K562 (cell line): ENCODE measurements at regions not wholly inside any gene's neighbourhood (a gene's known extent, or its start where the extent isn't known, plus 50 kb on each side); places are given as distances from the start of the nearest gene placed in this dataset.

Source experiments
- ATAC-seq: fragments of 200-7000 bp; cut with Tn5 transposase; 3 replicates; pipeline ENCODE4 v1.9.1; 2020; ENCODE audit warnings: moderate library complexity
- BruUV-seq: library from RNA; stranded (reverse); fragments of 400-500 nt; replicated peaks from 2 replicates; lab custom pipeline; 2021; lab: Mats Ljungman, UMichigan
- CTCF ChIA-PET: fragments of 300-600 bp; formaldehyde crosslinking; extraction: SDS; loops from one replicate; lab custom pipeline; 2021; ENCODE audit warnings: low intra/inter-chr PET ratio; lab: Yijun Ruan, JAX
- POLR2A ChIA-PET: fragments of 300-600, 350-650 bp; sonication (Branson Sonifier 250); formaldehyde crosslinking; extraction: SDS; loops from one replicate; lab custom pipeline; 2021; ENCODE audit warnings: antibody characterized with exemption, inconsistent platforms; lab: Yijun Ruan, JAX
- DNase-seq, 4 experiments: peaks; one replicate each; pipeline versions ENCODE4 v3.0.0 to v3.0.0-alpha.2; 2011 to 2018; ENCODE audit warnings: low spot score in 3 of 4, mixed read lengths in 3 of 4; ENCODE audit errors: extremely low read depth in 1 of 4
- FAIRE-seq: peaks from 2 replicates; lab custom pipeline; 2011; peaks lifted over from hg19 to GRCh38; lab: Jason Lieb, UNC
- H2AFZ ChIP-seq: 2 replicates; pipeline ENCODE4 v1.6.0; 2011; ENCODE audit warnings: low read depth, low read length, control low read depth, inconsistent platforms
- H3K27ac ChIP-seq: fragments of 200-600 bp; 3 replicates; pipeline ENCODE4 v1.8.0; 2011; ENCODE audit warnings: low read depth, mild to moderate bottlenecking, control low read depth, inconsistent platforms, low read length, moderate library complexity, mixed read lengths; ENCODE audit errors: extremely low read depth
- H3K27me3 ChIP-seq, 2 experiments: fragments of 300-600 bp in 1 of 2; 2 replicates in 1 of 2; 3 replicates in 1 of 2; pipeline versions ENCODE4 v1.6.0 to v1.8.0; 2011; ENCODE audit warnings: inconsistent platforms in 2 of 2, low read length in 2 of 2, mild to moderate bottlenecking in 1 of 2, mixed read lengths in 1 of 2, moderate library complexity in 1 of 2; ENCODE audit not compliant: control insufficient read depth in 2 of 2, insufficient read depth in 2 of 2
- H3K36me3 ChIP-seq: fragments of 300-600 bp; 3 replicates; pipeline ENCODE4 v1.8.0; 2011; ENCODE audit warnings: mild to moderate bottlenecking, low read length, inconsistent platforms; ENCODE audit not compliant: control insufficient read depth, insufficient read depth
- H3K4me1 ChIP-seq, 2 experiments: fragments of 200-600 bp in 1 of 2; replicated peaks in 1 of 2; 2 replicates in 1 of 2; 3 replicates in 1 of 2; pipeline versions ENCODE4 v1.5.1 to v1.8.0; 2011; ENCODE audit warnings: inconsistent platforms in 2 of 2, low read length in 2 of 2, mild to moderate bottlenecking in 1 of 2, mixed read lengths in 1 of 2, moderate library complexity in 1 of 2; ENCODE audit not compliant: control insufficient read depth in 2 of 2, insufficient read depth in 2 of 2
- H3K4me2 ChIP-seq: 2 replicates; pipeline ENCODE4 v1.6.1; 2011; ENCODE audit warnings: low read length, control low read depth, inconsistent platforms, mixed read lengths; ENCODE audit not compliant: insufficient read depth
- H3K4me3 ChIP-seq: fragments of 200-600 bp; sonication (generic), shearing (Covaris generic); 2 replicates; pipeline ENCODE4 v1.5.1; 2016; ENCODE audit warnings: control low read depth, inconsistent platforms
- H3K79me2 ChIP-seq: fragments of 200-600 bp; 3 replicates; pipeline ENCODE4 v1.8.0; 2011; ENCODE audit warnings: low read length, inconsistent platforms; ENCODE audit not compliant: control insufficient read depth, insufficient read depth
- H3K9ac ChIP-seq, 2 experiments: 2 replicates each; pipeline versions ENCODE4 v1.6.0 to v1.6.1; 2011; ENCODE audit warnings: low read depth in 2 of 2, low read length in 2 of 2, control low read depth in 1 of 2, inconsistent platforms in 1 of 2, mild to moderate bottlenecking in 1 of 2, mixed read lengths in 1 of 2; ENCODE audit not compliant: insufficient read depth in 1 of 2
- H3K9me1 ChIP-seq: one replicate; pipeline ENCODE4 v1.6.0; 2011; ENCODE audit warnings: inconsistent platforms, mild to moderate bottlenecking, low read length, moderate library complexity; ENCODE audit not compliant: control insufficient read depth, insufficient read depth
- H3K9me3 ChIP-seq: replicated peaks from 2 replicates; pipeline ENCODE4 v1.5.1; 2011; ENCODE audit warnings: low read depth, low read length, inconsistent platforms; ENCODE audit not compliant: control insufficient read depth, insufficient read depth
- H4K20me1 ChIP-seq: replicated peaks from 2 replicates; pipeline ENCODE4 v1.6.1; 2011; ENCODE audit warnings: low read length, inconsistent platforms, mixed read lengths; ENCODE audit not compliant: control insufficient read depth, insufficient read depth
- CBX3 ChIP-seq, 2 experiments: IDR thresholded peaks; 1 replicate in 1 of 2; 2 replicates in 1 of 2; pipeline ENCODE4 v1.6.1; 2012; ENCODE audit warnings: inconsistent platforms in 2 of 2, low read length in 2 of 2, borderline replicate concordance in 1 of 2, control low read depth in 1 of 2
- FOXK1 ChIP-seq: sonication (generic); formaldehyde crosslinking; IDR thresholded peaks from 2 replicates; pipeline ENCODE4 v1.8.0; 2022; ENCODE audit warnings: missing genetic modification reagents, mild to moderate bottlenecking, borderline replicate concordance
- HDAC2 ChIP-seq: fragments of 450-650 bp; IDR thresholded peaks from 2 replicates; pipeline ENCODE4 v1.6.1; 2016; ENCODE audit warnings: mild to moderate bottlenecking
- HEY1 ChIP-seq: fragments of 250-450 bp; sonication (Bioruptor Pico); IDR thresholded peaks from 2 replicates; pipeline ENCODE4 v1.5.0; 2020; ENCODE audit warnings: mild to moderate bottlenecking, moderate library complexity, borderline replicate concordance
- HIVEP1 ChIP-seq: fragments of 250-450 bp; sonication (Bioruptor Pico); IDR thresholded peaks from 2 replicates; pipeline ENCODE4 v1.4.0; 2020; ENCODE audit warnings: mild to moderate bottlenecking
- NCOA6 ChIP-seq: fragments of 450-650 bp; IDR thresholded peaks from 2 replicates; pipeline ENCODE4 v1.6.1; 2017; ENCODE audit warnings: mild to moderate bottlenecking
- NEUROD1 ChIP-seq: fragments of 150-350 bp; IDR thresholded peaks from 2 replicates; pipeline ENCODE4 v1.6.1; 2014; ENCODE audit warnings: borderline replicate concordance, low read length, low read depth; ENCODE audit not compliant: partially characterized antibody
- NR4A1 ChIP-seq, 2 experiments: fragments of 250-450 bp in 1 of 2; fragments of 450-650 bp in 1 of 2; sonication (Bioruptor Pico) in 1 of 2; IDR thresholded peaks; 2 replicates each; pipeline versions ENCODE4 v1.4.0 to v1.6.1; 2016 to 2020; ENCODE audit warnings: mild to moderate bottlenecking in 2 of 2, missing compliant biosample characterization in 1 of 2, missing genetic modification characterization in 1 of 2, moderate library complexity in 1 of 2
- PHTF2 ChIP-seq: fragments of 250-450 bp; sonication (Bioruptor Pico); IDR thresholded peaks from 2 replicates; pipeline ENCODE4 v1.5.0; 2021; ENCODE audit warnings: mild to moderate bottlenecking
- RFX5 ChIP-seq: IDR thresholded peaks from 2 replicates; pipeline ENCODE4 v1.6.1; 2011; ENCODE audit warnings: low read depth, mild to moderate bottlenecking, improper control_type of control experiment, low read length
- SETDB1 ChIP-seq: IDR thresholded peaks from one replicate; pipeline ENCODE4 v1.6.1; 2012; ENCODE audit warnings: low read length, control low read depth, inconsistent platforms
- ZNF175 ChIP-seq: fragments of 200-800 bp; sonication (Bioruptor generic); IDR thresholded peaks from 2 replicates; pipeline ENCODE4 v1.6.1; 2016; ENCODE audit warnings: low read depth, mild to moderate bottlenecking, missing genetic modification characterization, missing compliant biosample characterization
- ZNF507 ChIP-seq: conservative IDR thresholded peaks from 2 replicates; pipeline ENCODE4 v1.6.1; 2017; ENCODE audit warnings: missing genetic modification characterization, missing compliant biosample characterization
- ZNF57 ChIP-seq: fragments of 450-650 bp; formaldehyde crosslinking; IDR thresholded peaks from 2 replicates; pipeline ENCODE4 v1.4.0; 2020; ENCODE audit warnings: mild to moderate bottlenecking, moderate library complexity
- WGBS: fragments of 100-300 bp; shearing (Covaris generic); methylation state at CpG from one replicate; pipeline ENCODE4 v1.1.6; 2016; ENCODE audit warnings: low coverage, mixed read lengths; ENCODE audit not compliant: insufficient coverage; ENCODE audit errors: missing lambda C conversion rate; 5-methylcytosine and 5-hydroxymethylcytosine counted together
- in situ Hi-C: fragments of 300-500 bp; cut with MboI; formaldehyde crosslinking; loops from 4 replicates; pipeline ENCODE4 v1.15.0; 2018; ENCODE audit warnings: inconsistent platforms, mixed read lengths
- intact Hi-C: fragments of 100-400 bp; cut with micrococcal nuclease; formaldehyde crosslinking; loops from 2 replicates; pipeline ENCODE4 v1.14.2; 2022
- TF ChIP-seq, protein P1 (sequence below): fragments of 250-450 bp; sonication (Bioruptor Pico); IDR thresholded peaks from 2 replicates; pipeline ENCODE4 v1.4.0; 2020; ENCODE audit warnings: mild to moderate bottlenecking
- TF ChIP-seq, protein P2 (sequence below): sonication (generic); formaldehyde crosslinking; IDR thresholded peaks from 2 replicates; pipeline ENCODE4 v1.9.0; 2022; ENCODE audit warnings: mild to moderate bottlenecking, missing genetic modification reagents
- TF ChIP-seq, protein P3 (sequence below): fragments of 450-650 bp; conservative IDR thresholded peaks from 2 replicates; pipeline ENCODE4 v1.6.1; 2016; ENCODE audit warnings: missing genetic modification characterization, low read depth, mild to moderate bottlenecking, control low read depth, missing compliant biosample characterization
- TF ChIP-seq, protein P4 (sequence below): fragments of 250-450 bp; sonication (Bioruptor Pico); IDR thresholded peaks from 2 replicates; pipeline ENCODE4 v1.9.0; 2021; ENCODE audit warnings: mild to moderate bottlenecking, inconsistent platforms

DNA sequence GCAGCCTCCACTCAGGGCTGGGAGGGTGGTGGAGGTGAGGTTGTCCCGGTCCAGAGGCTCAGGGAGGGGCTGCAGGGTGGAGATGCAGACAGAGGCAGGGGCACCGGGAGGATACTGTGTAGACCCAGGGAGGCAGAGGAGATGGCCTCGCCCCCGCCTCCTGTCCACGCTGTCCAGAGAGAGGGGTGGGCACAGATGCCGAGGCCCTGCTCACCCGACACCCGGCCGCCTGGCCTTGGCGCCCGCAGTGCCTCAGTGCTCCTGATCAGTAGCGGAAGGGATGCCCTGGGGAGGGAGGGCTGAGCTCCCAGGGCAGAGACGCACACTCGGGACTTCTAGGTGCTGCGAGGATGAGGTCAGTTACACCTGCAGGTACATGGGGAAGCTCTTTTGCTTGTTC lies 102.7 kb upstream of the TTC34 start:
- H3K9ac ChIP-seq: no peak overlapping the region
- ChIA-PET CTCF (no interaction called here), POLR2A (no interaction called here)
- no peak overlapping the region for H2AFZ ChIP-seq
- in situ Hi-C loops (loop anchor here (25.0 kb wide), 1 partner anchor 217 kb away; no protein-coding TSS in a partner anchor), intact Hi-C loops (no loop called here)
- no peak for ATAC-seq
- no peak overlapping the region for H3K4me3 ChIP-seq
- H3K27ac ChIP-seq: no peak overlapping the region
- H3K36me3 ChIP-seq: no peaks in the 10 kb centered on the region
- DNase-seq: no peak
- H3K9me1 ChIP-seq: no peaks in the 10 kb centered on the region
- TF ChIP-seq HEY1: no peak
- no peak for TF ChIP-seq NCOA6
- no peak for TF ChIP-seq HDAC2
- TF ChIP-seq, protein P1, sequence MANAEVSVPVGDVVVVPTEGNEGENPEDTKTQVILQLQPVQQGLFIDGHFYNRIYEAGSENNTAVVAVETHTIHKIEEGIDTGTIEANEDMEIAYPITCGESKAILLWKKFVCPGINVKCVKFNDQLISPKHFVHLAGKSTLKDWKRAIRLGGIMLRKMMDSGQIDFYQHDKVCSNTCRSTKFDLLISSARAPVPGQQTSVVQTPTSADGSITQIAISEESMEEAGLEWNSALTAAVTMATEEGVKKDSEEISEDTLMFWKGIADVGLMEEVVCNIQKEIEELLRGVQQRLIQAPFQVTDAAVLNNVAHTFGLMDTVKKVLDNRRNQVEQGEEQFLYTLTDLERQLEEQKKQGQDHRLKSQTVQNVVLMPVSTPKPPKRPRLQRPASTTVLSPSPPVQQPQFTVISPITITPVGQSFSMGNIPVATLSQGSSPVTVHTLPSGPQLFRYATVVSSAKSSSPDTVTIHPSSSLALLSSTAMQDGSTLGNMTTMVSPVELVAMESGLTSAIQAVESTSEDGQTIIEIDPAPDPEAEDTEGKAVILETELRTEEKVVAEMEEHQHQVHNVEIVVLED (CRISPR knock-in tag): no peak
- TF ChIP-seq, protein P2, sequence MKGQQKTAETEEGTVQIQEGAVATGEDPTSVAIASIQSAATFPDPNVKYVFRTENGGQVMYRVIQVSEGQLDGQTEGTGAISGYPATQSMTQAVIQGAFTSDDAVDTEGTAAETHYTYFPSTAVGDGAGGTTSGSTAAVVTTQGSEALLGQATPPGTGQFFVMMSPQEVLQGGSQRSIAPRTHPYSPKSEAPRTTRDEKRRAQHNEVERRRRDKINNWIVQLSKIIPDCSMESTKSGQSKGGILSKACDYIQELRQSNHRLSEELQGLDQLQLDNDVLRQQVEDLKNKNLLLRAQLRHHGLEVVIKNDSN (CRISPR knock-in tag): no peak
- no peak for TF ChIP-seq HIVEP1 (CRISPR knock-in tag)
- no peak for TF ChIP-seq NEUROD1
- TF ChIP-seq PHTF2 (CRISPR knock-in tag): no peak
- TF ChIP-seq CBX3 (IDR thresholded peaks at IDR 0.05; ENCODE audit: borderline replicate concordance in 1 of 2, low read length in 2 of 2): no peak
- TF ChIP-seq, protein P3, sequence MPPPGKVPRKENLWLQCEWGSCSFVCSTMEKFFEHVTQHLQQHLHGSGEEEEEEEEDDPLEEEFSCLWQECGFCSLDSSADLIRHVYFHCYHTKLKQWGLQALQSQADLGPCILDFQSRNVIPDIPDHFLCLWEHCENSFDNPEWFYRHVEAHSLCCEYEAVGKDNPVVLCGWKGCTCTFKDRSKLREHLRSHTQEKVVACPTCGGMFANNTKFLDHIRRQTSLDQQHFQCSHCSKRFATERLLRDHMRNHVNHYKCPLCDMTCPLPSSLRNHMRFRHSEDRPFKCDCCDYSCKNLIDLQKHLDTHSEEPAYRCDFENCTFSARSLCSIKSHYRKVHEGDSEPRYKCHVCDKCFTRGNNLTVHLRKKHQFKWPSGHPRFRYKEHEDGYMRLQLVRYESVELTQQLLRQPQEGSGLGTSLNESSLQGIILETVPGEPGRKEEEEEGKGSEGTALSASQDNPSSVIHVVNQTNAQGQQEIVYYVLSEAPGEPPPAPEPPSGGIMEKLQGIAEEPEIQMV (tag): no peak
- no peak for TF ChIP-seq ZNF507 (tag)
- TF ChIP-seq RFX5: no peak
- no peak for TF ChIP-seq SETDB1
- no peak for TF ChIP-seq ZNF57
- TF ChIP-seq FOXK1 (CRISPR knock-in tag): no peak
- no peak for TF ChIP-seq ZNF175 (CRISPR knock-in tag)
- no peak for TF ChIP-seq NR4A1 (CRISPR knock-in tag; IDR thresholded peaks at IDR 0.05)
- TF ChIP-seq NR4A1 (tag; IDR thresholded peaks at IDR 0.05): no peak
- TF ChIP-seq, protein P4, sequence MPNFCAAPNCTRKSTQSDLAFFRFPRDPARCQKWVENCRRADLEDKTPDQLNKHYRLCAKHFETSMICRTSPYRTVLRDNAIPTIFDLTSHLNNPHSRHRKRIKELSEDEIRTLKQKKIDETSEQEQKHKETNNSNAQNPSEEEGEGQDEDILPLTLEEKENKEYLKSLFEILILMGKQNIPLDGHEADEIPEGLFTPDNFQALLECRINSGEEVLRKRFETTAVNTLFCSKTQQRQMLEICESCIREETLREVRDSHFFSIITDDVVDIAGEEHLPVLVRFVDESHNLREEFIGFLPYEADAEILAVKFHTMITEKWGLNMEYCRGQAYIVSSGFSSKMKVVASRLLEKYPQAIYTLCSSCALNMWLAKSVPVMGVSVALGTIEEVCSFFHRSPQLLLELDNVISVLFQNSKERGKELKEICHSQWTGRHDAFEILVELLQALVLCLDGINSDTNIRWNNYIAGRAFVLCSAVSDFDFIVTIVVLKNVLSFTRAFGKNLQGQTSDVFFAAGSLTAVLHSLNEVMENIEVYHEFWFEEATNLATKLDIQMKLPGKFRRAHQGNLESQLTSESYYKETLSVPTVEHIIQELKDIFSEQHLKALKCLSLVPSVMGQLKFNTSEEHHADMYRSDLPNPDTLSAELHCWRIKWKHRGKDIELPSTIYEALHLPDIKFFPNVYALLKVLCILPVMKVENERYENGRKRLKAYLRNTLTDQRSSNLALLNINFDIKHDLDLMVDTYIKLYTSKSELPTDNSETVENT (CRISPR knock-in tag): no peak
- no peaks in the 10 kb centered on the region for H3K9me3 ChIP-seq
- peaks cover 13 to 55% of the 10 kb centered on the region in 2 experiments; a peak in 3 of 5 replicates for H3K27me3 ChIP-seq
- no peak for FAIRE-seq
- no peak overlapping the region for H3K4me2 ChIP-seq
- BruUV-seq: no TSS peak
- no peaks in the 10 kb centered on the region for H3K79me2 ChIP-seq
- peaks cover 0 to 10% of the 10 kb centered on the region in 2 experiments; a peak in 2 of 5 replicates for H3K4me1 ChIP-seq
- under 1% methylated on average over 15 of the region's 15 CpGs for WGBS
- H4K20me1 ChIP-seq: peaks cover 16% of the 10 kb centered on the region; the same call in 1 of the 2 replicates
